ENCODE measurements at regions not wholly inside any gene's neighbourhood (a gene's known extent, or its start where the extent isn't known, plus 50 kb on each side); places are given as distances from the start of the nearest gene placed in this dataset.

GRCh38 chr5:164439799-164440198, 934.4 kb downstream of the MAT2B start:
- no peaks in the 10 kb centered on the region for H3K36me3 ChIP-seq (replicated peaks in 1 of 2; ENCODE audit: control insufficient read depth in 1 of 2, insufficient read depth in 2 of 2, low read length in 2 of 2)
- H3K9ac ChIP-seq (ENCODE audit: insufficient read depth, low read depth, low read length): no peak overlapping the region
- no peaks in the 10 kb centered on the region for H3K27me3 ChIP-seq (ENCODE audit: control insufficient read depth in 1 of 2, insufficient read depth in 2 of 2, low read length in 2 of 2)
- no peak for FAIRE-seq
- BruUV-seq (replicated peaks): no TSS peak
- H4K20me1 ChIP-seq (ENCODE audit: insufficient read depth, low read length): no peaks in the 10 kb centered on the region
- DNase-seq (ENCODE audit: low spot score): no peak
- H3K4me3 ChIP-seq (replicated peaks in 1 of 3; ENCODE audit: insufficient read depth in 1 of 3, low read depth in 2 of 3, low read length in 3 of 3): no peak overlapping the region
- POLR2A ChIA-PET: no interaction called here
- in situ Hi-C loops (cut with HindIII; ENCODE audit: extremely low pct_ligation_motif_present, low pct_unique_long_range_greater_than_20kb) (no loop called here), intact Hi-C loops (cut with micrococcal nuclease; ENCODE audit: unreplicated experiment) (no loop called here)
- ATAC-seq: no peak
- WGBS (ENCODE audit: low lambda C conversion rate): 5% methylated on average over 1 of the region's 1 CpG
- no peak overlapping the region for H3K4me2 ChIP-seq (ENCODE audit: low read depth, low read length)
- H3K4me1 ChIP-seq (ENCODE audit: insufficient read depth, low read length): no peaks in the 10 kb centered on the region
- H2AFZ ChIP-seq (ENCODE audit: low read length): no peak overlapping the region
- peaks cover 23% of the 10 kb centered on the region for H3K9me3 ChIP-seq (ENCODE audit: low read length)
- H3K27ac ChIP-seq (ENCODE audit: extremely low read length, insufficient read depth, low read length): no peak overlapping the region
- H3K79me2 ChIP-seq (ENCODE audit: insufficient read depth, low read length): no peaks in the 10 kb centered on the region
- CTCF ChIA-PET (ENCODE audit: low intra/inter-chr PET ratio, low total read pairs): no interaction called here
- TF ChIP-seq, protein P1, sequence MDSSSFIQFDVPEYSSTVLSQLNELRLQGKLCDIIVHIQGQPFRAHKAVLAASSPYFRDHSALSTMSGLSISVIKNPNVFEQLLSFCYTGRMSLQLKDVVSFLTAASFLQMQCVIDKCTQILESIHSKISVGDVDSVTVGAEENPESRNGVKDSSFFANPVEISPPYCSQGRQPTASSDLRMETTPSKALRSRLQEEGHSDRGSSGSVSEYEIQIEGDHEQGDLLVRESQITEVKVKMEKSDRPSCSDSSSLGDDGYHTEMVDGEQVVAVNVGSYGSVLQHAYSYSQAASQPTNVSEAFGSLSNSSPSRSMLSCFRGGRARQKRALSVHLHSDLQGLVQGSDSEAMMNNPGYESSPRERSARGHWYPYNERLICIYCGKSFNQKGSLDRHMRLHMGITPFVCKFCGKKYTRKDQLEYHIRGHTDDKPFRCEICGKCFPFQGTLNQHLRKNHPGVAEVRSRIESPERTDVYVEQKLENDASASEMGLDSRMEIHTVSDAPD (CRISPR knock-in tag; IDR thresholded peaks at IDR 0.05): no peak
- TF ChIP-seq, protein P2, sequence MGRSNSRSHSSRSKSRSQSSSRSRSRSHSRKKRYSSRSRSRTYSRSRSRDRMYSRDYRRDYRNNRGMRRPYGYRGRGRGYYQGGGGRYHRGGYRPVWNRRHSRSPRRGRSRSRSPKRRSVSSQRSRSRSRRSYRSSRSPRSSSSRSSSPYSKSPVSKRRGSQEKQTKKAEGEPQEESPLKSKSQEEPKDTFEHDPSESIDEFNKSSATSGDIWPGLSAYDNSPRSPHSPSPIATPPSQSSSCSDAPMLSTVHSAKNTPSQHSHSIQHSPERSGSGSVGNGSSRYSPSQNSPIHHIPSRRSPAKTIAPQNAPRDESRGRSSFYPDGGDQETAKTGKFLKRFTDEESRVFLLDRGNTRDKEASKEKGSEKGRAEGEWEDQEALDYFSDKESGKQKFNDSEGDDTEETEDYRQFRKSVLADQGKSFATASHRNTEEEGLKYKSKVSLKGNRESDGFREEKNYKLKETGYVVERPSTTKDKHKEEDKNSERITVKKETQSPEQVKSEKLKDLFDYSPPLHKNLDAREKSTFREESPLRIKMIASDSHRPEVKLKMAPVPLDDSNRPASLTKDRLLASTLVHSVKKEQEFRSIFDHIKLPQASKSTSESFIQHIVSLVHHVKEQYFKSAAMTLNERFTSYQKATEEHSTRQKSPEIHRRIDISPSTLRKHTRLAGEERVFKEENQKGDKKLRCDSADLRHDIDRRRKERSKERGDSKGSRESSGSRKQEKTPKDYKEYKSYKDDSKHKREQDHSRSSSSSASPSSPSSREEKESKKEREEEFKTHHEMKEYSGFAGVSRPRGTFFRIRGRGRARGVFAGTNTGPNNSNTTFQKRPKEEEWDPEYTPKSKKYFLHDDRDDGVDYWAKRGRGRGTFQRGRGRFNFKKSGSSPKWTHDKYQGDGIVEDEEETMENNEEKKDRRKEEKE (IDR thresholded peaks at IDR 0.05): no peak
- TF ChIP-seq NR3C1 (CRISPR knock-in tag; IDR thresholded peaks at IDR 0.05): no peak
- TF ChIP-seq CSRNP1 (CRISPR knock-in tag; IDR thresholded peaks at IDR 0.05): no peak
- TF ChIP-seq, protein P3, sequence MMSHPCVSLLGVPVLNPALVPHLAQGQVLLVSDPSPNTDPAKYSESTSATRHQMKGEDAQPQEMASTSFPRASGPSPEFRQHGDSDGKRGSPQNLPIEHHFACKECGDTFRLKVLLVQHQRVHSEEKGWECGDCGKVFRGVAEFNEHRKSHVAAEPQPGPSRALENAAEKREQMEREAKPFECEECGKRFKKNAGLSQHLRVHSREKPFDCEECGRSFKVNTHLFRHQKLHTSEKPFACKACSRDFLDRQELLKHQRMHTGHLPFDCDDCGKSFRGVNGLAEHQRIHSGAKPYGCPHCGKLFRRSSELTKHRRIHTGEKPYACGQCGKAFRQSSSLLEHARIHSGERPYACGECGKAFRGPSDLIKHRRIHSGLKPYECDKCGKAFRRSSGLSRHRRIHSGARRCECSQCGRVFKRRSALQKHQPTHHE (CRISPR knock-in tag; IDR thresholded peaks at IDR 0.05; ENCODE audit: borderline replicate concordance): no peak
- no peak for TF ChIP-seq SOX13 (IDR thresholded peaks at IDR 0.05)
- TF ChIP-seq SOX13 (CRISPR knock-in tag; conservative IDR thresholded peaks at IDR 0.05 in 1 of 2, IDR thresholded peaks at IDR 0.05 in 1 of 2): no peak
- TF ChIP-seq ZBTB42 (CRISPR knock-in tag; IDR thresholded peaks at IDR 0.05): no peak
- no peak for TF ChIP-seq NR1H2 (CRISPR knock-in tag; IDR thresholded peaks at IDR 0.05; ENCODE audit: borderline replicate concordance, low read depth)
- TF ChIP-seq ZNF292 (CRISPR knock-in tag; IDR thresholded peaks at IDR 0.05; ENCODE audit: borderline replicate concordance, low read depth): no peak
- no peak for TF ChIP-seq ZFP36L1 (CRISPR knock-in tag; IDR thresholded peaks at IDR 0.05)
- no peak for TF ChIP-seq MIER3 (CRISPR knock-in tag; IDR thresholded peaks at IDR 0.05; ENCODE audit: borderline replicate concordance)
- no peak for TF ChIP-seq CENPX (CRISPR knock-in tag; IDR thresholded peaks at IDR 0.05)
- TF ChIP-seq, protein P4, sequence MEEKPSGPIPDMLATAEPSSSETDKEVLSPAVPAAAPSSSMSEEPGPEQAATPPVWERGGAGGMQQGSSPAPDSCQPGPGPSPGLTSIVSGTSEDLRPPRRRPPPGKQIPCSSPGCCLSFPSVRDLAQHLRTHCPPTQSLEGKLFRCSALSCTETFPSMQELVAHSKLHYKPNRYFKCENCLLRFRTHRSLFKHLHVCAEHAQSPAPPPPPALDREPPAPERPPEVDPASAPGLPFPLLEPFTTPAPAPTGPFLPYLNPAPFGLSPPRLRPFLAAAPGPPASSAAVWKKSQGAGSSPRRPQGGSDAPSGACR (CRISPR knock-in tag; IDR thresholded peaks at IDR 0.05): no peak
